PC-3 (cell line): ENCODE measurements at regions not wholly inside any gene's neighbourhood (a gene's known extent, or its start where the extent isn't known, plus 50 kb on each side); places are given as distances from the start of the nearest gene placed in this dataset.
"Not testable (repeated sequence)": the region's sequence is repeated elsewhere in the genome, so short reads cannot be mapped to it uniquely, and the experiment has no call there.

ENCODE experiments used
- ATAC-seq: fragments of 200-7000 bp; cut with Tn5 transposase; 2 replicates; pipeline ENCODE4 v1.9.1; 2020; ENCODE audit warnings: mild to moderate bottlenecking, moderate library complexity
- BruUV-seq: library from RNA; stranded (reverse); fragments of 400-500 nt; replicated peaks from 2 replicates; lab custom pipeline; 2021; lab: Mats Ljungman, UMichigan
- CTCF ChIA-PET: fragments of 300-600 bp; sonication (Branson Sonifier 250); formaldehyde crosslinking; loops from one replicate; lab custom pipeline; 2022; ENCODE audit warnings: antibody characterized with exemption; lab: Charles Lee
- POLR2A ChIA-PET: fragments of 300-600 bp; sonication (Branson Sonifier 250); formaldehyde crosslinking; loops from one replicate; lab custom pipeline; 2022; ENCODE audit warnings: antibody characterized with exemption; ENCODE audit not compliant: unreplicated experiment; lab: Charles Lee
- DNase-seq: peaks from one replicate; pipeline ENCODE4 v3.0.0-alpha.2; 2015
- H2AFZ ChIP-seq: fragments of 300-600 bp; sonication (generic); 2 replicates; pipeline ENCODE4 v1.6.0; 2016; ENCODE audit warnings: antibody characterized with exemption, low read length
- H3F3A ChIP-seq: fragments of 300-600 bp; sonication (generic); one replicate; pipeline ENCODE4 v1.6.0; 2017; ENCODE audit warnings: antibody characterized with exemption, low read length, control low read depth, mild to moderate bottlenecking; ENCODE audit not compliant: unreplicated experiment
- H3K27ac ChIP-seq: fragments of 300-600 bp; sonication (generic); 2 replicates; pipeline ENCODE4 v1.5.1; 2016; ENCODE audit warnings: mild to moderate bottlenecking, low read length
- H3K27me3 ChIP-seq: fragments of 300-600 bp; sonication (generic); 2 replicates; pipeline ENCODE4 v1.6.1; 2016; ENCODE audit warnings: low read length, mixed read lengths
- H3K36me3 ChIP-seq: fragments of 300-600 bp; sonication (generic); 2 replicates; pipeline ENCODE4 v1.6.1; 2016; ENCODE audit warnings: low read depth, mixed run types, low read length, mixed read lengths
- H3K4me1 ChIP-seq: fragments of 300-600 bp; sonication (generic); 2 replicates; pipeline ENCODE4 v1.5.1; 2016; ENCODE audit warnings: low read length; ENCODE audit not compliant: insufficient read depth
- H3K4me2 ChIP-seq: fragments of 300-600 bp; sonication (generic); 2 replicates; pipeline ENCODE4 v1.6.0; 2016; ENCODE audit warnings: low read length
- H3K4me3 ChIP-seq: fragments of 300-600 bp; sonication (generic); 2 replicates; pipeline ENCODE4 v1.5.1; 2016; ENCODE audit warnings: mild to moderate bottlenecking, low read length, mixed read lengths
- H3K79me2 ChIP-seq: fragments of 300-600 bp; sonication (generic); 2 replicates; pipeline ENCODE4 v1.6.1; 2017; ENCODE audit warnings: low read length, mixed read lengths
- H3K9ac ChIP-seq: fragments of 300-600 bp; sonication (generic); 2 replicates; pipeline ENCODE4 v1.6.0; 2016; ENCODE audit warnings: mild to moderate bottlenecking, low read length
- H3K9me2 ChIP-seq: fragments of 300-600 bp; sonication (generic); replicated peaks from 2 replicates; pipeline ENCODE4 v1.6.1; 2016; ENCODE audit warnings: mixed run types, low read length, mixed read lengths
- H3K9me3 ChIP-seq: fragments of 300-600 bp; sonication (generic); 2 replicates; pipeline ENCODE4 v1.6.1; 2016; ENCODE audit warnings: low read length, mixed read lengths
- H4K20me1 ChIP-seq: fragments of 300-600 bp; sonication (generic); 2 replicates; pipeline ENCODE4 v1.6.1; 2016; ENCODE audit warnings: low read length, mixed read lengths
- CTCF ChIP-seq: fragments of 300-600 bp; sonication (generic); conservative IDR thresholded peaks from 2 replicates; pipeline ENCODE4 v1.5.1; 2017; ENCODE audit warnings: antibody characterized with exemption, low read depth, mild to moderate bottlenecking, low read length
- EZH2 ChIP-seq: fragments of 300-600 bp; sonication (generic); IDR thresholded peaks from one replicate; pipeline ENCODE4 v1.6.1; 2017; ENCODE audit warnings: antibody characterized with exemption, mild to moderate bottlenecking, low read length; ENCODE audit not compliant: unreplicated experiment
- EZH2phosphoT487 ChIP-seq: fragments of 300-600 bp; sonication (generic); IDR thresholded peaks from 2 replicates; pipeline ENCODE4 v1.6.1; 2018; ENCODE audit warnings: mild to moderate bottlenecking, antibody characterized with exemption, low read length, borderline replicate concordance
- intact Hi-C: fragments of 100-400 bp; cut with micrococcal nuclease; formaldehyde crosslinking; loops from 2 replicates; pipeline ENCODE4 v1.9.0; 2023

GRCh38 chr6:115838216-115838615 is 222.5 kb downstream of the FRK start:
- H3F3A ChIP-seq = no peaks in the 10 kb centered on the region
- H2AFZ ChIP-seq = no peak overlapping the region
- ChIA-PET CTCF (no interaction called here), POLR2A (no interaction called here)
- H3K27me3 ChIP-seq = no peaks in the 10 kb centered on the region
- DNase-seq (no peak), ATAC-seq (no peak)
- no peaks in the 10 kb centered on the region for H3K79me2 ChIP-seq
- no peak overlapping the region for H3K9ac ChIP-seq
- no peaks in the 10 kb centered on the region for H3K9me3 ChIP-seq
- H3K4me3 ChIP-seq = no peak overlapping the region
- TF ChIP-seq EZH2 (no peak), EZH2phosphoT487 (no peak), CTCF (no peak)
- H3K27ac ChIP-seq = no peak overlapping the region
- H3K36me3 ChIP-seq = no peaks in the 10 kb centered on the region
- H4K20me1 ChIP-seq = no peaks in the 10 kb centered on the region
- H3K4me2 ChIP-seq = no peak overlapping the region
- no TSS peak for BruUV-seq
- H3K4me1 ChIP-seq = no peaks in the 10 kb centered on the region
- H3K9me2 ChIP-seq = no peaks in the 10 kb centered on the region
- intact Hi-C loops = no loop called here

- H3K4me3 ChIP-seq, H2AFZ ChIP-seq, BruUV-seq, H3K9ac ChIP-seq, H3K36me3 ChIP-seq, DNase-seq, H4K20me1 ChIP-seq, H3K9me3 ChIP-seq, H3K27ac ChIP-seq, H3K4me1 ChIP-seq, H3K27me3 ChIP-seq, CTCF ChIA-PET, H3F3A ChIP-seq, POLR2A ChIA-PET, ATAC-seq, H3K79me2 ChIP-seq, H3K4me2 ChIP-seq, H3K9me2 ChIP-seq, intact Hi-C loops: not testable (repeated sequence)
Measured at GRCh38 chr6:115836374-115836773, 224.3 kb downstream of the FRK start.

- Histone ChIP-seq H3K4me3 (no peak overlapping the region), H3K27ac (no peak overlapping the region), H3K9ac (no peak overlapping the region), H3F3A (no peaks in the 10 kb centered on the region), H4K20me1 (no peaks in the 10 kb centered on the region), H3K36me3 (no peaks in the 10 kb centered on the region), H3K4me1 (no peaks in the 10 kb centered on the region), H3K79me2 (no peaks in the 10 kb centered on the region), H3K9me3 (no peaks in the 10 kb centered on the region), H3K4me2 (no peak overlapping the region), H2AFZ (no peak overlapping the region), H3K9me2 (no peaks in the 10 kb centered on the region), H3K27me3 (no peaks in the 10 kb centered on the region)
- intact Hi-C loops = no loop called here
- CTCF ChIA-PET = no interaction called here
- no TSS peak for BruUV-seq
- POLR2A ChIA-PET = no interaction called here
- TF ChIP-seq EZH2 = no peak
- TF ChIP-seq EZH2phosphoT487 = no peak
- TF ChIP-seq CTCF = no peak
- DNase-seq (no peak), ATAC-seq (no peak)
Measured at GRCh38 chr6:115835314-115835713, 225.4 kb downstream of the FRK start.

- H3K9ac ChIP-seq, H3K4me2 ChIP-seq, H4K20me1 ChIP-seq, H3K9me2 ChIP-seq, ATAC-seq, H3K79me2 ChIP-seq, H3K27me3 ChIP-seq, H3F3A ChIP-seq, H3K9me3 ChIP-seq, H3K4me3 ChIP-seq, H3K36me3 ChIP-seq, intact Hi-C loops, CTCF ChIA-PET, BruUV-seq, H3K4me1 ChIP-seq, H3K27ac ChIP-seq, H2AFZ ChIP-seq, POLR2A ChIA-PET, DNase-seq: not testable (repeated sequence)
Measured at GRCh38 chr6:115834542-115834941, 226.1 kb downstream of the FRK start.
